GM21390 (cell line): ENCODE measurements at regions not wholly inside any gene's neighbourhood (a gene's known extent, or its start where the extent isn't known, plus 50 kb on each side); places are given as distances from the start of the nearest gene placed in this dataset.

ENCODE experiments used
- ATAC-seq: cut with Tn5 transposase; IDR thresholded peaks from one replicate; pipeline ENCODE4 v1.9.1; 2021; ENCODE audit not compliant: unreplicated experiment

DNA sequence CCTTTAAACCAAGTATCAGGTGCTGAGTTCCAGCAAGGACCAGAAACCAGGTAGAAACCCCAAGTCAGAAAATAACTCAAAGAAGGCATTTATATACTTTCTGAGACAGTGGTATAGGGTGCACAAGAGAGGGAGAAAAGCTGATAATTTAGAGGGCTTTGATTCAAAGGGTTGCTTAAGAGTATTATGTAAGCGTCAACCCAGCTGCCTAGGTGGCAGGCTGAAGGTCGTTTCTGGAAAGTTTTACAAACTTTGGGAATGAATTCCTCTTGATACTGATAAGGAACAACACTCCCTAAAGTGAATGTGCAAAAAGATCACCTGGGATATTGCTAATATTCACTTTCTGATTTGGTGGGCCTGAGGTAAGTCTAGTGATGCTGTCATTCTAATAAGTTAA is 800.7 kb downstream of the MAFB start:
- ATAC-seq: no peak

DNA sequence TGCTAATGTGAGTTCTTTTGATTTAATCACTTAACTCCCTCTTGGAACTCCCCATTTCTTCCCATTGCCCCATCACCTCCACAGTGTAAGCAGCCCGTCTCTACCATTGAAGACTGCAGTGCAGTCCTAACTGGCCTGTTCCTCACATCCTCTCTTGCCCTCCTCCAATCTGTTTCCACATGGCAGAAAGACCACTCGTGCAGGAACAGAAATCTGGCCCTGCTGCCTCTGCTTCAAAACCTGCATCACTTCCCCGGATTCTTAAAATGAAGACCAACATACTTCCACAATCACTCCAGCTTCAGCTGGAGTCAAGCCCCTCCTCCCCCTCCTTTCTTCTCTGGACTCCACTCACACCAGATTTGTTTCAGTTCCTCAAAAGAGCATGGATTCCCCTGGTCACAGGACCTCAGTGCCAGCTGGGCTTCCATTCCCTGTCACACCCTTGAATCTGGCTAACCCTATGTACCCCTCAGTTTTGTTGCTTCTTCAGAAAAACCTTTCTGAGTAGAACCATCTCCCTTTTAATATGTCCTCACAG is 802.3 kb downstream of the MAFB start:
- ATAC-seq: no peak

DNA sequence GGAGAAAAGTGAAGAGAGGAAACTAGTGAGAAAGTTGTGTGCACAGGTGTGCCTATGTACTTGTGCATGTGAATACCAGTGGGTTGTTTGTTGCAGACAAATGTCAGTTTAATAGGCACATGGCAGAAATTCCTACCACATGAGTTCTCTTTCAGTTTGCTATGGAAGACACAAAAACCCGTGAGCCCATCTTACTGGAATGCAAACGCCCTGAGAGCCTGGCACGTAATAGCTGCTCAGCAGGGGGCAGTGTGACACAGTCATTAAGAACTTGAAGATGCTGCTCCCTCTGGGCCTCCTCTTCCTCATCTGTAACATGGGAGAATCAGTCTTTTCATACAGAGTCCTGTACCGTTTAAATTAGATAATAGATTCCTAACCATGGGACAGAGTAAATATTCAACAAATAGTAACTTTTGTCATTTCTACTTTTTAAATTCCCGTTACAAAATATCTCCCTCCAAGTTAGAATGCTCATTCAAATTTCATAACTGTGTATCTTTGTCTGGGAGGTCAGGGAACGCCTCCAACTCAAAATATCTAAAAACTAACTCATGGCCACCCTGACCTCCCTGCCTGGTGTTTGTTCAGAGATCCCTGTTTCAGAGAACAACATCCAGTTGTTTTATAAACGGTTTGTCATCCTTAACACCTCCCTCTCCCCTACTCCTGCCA is 802.9 kb downstream of the MAFB start:
- no peak for ATAC-seq

DNA sequence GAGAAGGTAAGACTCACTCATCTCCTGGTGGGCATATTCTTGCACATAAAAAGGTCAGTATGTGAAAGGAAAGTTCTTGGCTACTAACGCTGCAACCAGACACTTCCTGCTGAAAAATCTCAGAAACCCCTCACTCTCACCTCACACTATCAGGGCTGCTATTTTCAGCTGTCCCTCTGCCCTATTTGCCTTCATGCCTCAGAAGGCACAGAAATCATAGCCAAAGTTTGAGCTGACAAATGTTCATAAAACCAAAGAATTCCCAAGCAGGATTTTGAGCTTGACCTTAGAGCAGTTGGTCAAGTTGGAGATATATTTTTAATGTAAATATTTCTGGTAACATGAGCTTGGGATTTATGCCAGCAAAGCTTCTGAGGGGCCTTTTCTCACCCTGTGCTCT is 806.2 kb downstream of the MAFB start:
- ATAC-seq: no peak

DNA sequence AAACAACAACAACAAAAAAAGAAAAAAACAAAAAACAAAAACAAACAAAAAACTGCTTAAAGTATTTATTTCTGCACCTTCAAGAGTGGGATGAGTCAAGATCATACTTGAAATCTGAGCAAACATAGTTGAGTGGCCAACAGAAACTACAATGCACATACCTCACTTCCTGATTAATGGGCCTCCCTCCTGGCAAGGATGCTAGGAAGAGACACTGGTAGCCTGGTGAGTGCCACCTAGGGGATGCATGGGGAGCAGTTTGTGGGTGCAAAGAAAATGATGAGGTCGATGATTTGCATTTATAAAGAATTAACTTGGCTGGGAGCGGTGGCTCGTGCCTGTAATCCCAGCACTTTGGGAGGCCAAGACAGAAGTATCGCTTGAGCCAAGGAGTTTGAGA is 808.1 kb downstream of the MAFB start:
- no peak for ATAC-seq

DNA sequence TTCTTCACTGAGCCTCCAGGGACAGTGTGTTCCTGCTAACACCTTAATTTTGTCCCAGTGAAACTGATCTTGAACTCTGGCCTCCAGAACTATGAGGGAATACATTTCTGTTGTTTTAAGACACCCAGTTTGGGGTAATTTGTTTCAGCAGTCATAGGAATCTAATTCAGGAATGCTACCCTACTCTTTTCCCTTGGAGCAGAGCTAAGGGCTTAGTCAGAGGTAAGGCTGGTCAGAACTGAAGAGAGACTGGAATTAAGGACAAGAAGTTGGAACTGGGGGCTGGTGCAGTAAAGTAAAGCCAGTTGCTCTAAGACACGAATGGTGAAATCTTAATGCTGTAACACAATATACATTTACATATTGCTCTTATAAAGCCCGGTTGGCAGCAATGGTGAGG is 809.7 kb downstream of the MAFB start:
- no peak for ATAC-seq

DNA sequence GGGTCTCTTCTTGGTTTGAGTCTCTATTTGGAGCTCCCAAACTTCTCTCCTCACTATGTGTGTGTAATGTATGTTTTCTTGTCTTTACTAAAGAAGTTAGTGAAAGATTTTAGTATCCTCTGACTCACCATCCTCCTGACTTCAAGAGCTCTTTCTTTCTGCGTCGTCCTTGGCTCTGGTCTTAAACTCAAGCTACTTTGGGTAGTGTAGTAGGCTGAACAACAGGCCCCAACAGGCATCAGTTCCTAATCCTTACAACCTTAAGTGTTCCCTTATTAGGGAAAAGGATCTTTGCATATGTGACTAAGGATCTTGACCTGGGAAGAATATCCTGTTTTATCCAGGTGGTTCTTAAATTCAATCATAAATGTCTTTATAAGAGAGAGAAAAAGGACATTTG is 810.2 kb downstream of the MAFB start:
- no peak for ATAC-seq

DNA sequence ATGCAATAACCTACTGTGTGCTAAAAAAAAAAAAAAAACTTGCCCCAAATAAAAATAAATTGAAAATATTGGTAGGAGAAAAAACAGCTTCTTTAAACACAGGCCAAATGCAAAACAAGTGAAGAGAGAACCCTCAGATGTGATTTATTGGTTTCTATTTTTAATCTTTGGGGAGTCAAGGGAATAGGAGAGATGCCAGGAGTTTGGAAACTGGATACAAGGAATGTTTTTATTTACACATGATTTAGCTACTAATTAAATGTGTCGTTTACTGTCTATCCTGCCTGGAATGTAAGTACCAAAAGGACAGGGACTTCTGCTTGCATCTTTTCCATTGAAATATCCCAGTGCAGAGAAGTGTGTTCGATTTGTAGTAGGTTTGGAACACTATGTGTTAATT is 810.7 kb downstream of the MAFB start:
- no peak for ATAC-seq

DNA sequence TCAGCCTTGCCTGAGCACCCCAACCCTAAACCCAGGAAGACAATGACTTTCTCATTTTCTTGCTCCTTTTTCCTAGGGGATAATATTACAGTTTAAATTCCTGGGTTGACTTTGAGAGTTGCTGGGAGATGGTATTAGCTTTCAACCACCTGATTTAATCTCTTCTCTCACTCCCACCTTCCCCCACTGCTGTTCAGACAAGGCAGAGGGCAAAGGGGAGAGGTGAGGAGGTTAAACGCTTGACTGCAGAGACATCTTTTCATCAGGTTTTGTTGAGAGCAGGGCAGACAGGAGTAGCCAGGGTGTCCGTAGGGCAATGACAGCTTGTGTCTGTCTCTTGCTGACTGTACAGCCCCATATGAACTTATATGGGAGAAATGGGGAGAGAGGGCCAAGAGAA is 811.2 kb downstream of the MAFB start:
- no peak for ATAC-seq

DNA sequence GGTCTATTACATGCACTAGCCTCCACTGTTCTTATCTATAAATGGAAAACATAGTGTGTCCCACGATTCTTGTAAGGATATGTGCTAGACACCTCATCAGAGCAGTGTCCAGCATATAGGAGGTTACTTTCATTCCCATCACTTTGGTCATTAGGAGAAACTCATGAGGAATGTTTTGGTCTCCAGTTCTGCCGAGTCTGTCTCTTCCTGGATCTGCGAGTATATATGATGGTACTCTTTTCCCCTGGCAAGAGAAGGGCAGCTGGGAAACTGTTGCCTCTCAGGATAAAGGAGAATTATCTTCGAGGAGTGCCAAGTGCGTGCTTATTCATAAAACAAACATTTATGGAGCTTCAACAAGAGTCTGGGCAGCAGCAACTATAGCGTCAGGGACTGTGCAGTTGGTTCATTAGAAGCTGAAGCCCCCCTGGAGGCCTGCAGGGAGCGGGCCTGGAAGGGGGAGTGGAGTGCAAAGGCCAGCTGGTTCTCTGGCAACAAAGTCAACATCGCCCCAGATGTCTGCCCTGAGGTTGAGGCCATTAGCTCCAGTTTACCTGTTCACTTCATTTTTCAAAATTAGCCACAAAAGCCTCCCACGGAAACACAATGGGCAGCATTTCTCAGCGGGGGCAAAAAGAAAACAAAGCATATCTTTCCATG is 811.9 kb downstream of the MAFB start:
- ATAC-seq: no peak

DNA sequence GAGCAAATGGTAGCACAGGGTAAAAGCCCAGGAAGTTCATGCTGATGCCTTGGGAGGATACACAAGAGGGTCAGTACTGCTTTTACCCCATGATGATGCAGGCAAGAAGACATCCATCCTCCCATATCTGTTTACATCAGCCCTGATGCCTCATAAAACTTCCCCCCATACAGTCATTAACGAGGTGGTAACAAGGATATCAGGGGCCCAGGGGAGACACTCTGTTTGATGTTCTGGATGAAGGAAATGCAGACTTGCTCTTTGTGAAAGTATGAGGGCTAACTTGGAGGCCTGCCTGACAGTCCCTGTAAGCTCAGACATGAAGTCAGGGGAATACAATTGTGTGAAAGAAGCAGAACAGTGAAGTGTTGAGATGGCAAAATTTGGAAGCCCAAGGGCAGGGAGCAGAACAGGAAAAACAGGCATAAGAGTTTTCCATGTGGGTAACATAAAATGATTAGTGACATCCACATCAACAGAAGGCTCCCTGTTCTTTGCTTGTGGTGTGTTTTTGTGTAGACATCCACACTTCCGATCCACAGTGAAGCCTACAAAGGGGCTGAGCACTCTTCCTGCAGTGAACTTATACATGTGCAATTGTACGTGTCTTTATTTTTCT is 813.4 kb downstream of the MAFB start:
- no peak for ATAC-seq

DNA sequence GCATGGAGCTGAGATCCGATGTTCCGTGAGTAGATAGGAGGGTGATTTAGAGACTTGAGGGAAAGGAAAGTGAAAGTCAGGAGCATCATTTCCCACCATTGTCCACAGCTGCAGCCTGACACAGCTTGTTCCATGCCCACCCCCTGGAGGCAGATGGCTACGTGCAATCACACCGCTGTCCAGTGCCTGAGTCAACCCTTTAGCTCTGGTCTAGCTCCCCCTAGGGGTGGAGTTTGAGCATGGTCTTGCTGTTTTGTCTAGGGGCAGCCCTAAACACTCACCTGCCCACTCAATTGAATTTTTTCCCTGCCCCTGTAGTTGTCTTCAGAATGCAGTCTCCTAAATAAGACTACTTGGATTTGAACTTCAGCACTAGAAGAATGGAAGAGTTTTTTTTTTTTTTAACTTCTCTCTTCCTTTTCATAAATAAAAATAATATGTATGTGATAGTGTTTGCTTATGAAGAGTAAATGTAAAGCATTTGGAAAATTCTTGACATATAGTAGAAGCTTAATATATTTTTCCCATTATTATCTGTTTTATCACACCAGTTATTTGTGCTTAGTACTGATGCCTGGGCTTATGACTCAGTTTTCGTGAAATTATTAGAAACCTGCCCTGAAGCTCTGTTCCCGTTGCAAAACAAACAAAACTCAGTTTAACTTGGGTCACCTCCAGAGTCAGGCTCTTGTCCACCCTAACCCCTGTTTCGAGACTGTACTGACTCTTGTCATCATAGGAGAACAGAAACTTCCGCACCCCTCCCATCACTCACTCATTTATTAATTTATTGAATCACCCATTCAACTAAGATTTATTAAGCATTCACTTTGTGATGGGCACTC is 814.8 kb downstream of the MAFB start:
- peak; percentile 91 for ATAC-seq

DNA sequence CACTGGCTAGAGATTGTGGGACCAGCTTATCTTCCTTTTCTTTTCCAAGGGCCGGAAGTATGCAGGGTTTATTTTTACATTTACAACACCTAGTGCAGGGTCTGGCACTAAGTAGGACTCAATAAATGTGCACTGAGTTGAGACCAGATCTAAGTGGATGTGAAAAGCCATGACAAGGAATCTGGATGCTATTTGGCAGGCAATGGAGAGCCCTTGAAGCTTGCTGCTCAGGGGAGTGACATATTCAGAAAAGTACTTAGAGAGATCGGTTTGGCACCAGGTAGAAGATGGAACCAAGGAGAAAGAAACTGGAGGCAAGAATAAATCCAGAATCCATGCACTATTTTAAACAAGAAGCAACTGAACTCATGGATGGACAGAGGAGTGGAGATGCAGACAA is 815.8 kb downstream of the MAFB start:
- no peak for ATAC-seq

DNA sequence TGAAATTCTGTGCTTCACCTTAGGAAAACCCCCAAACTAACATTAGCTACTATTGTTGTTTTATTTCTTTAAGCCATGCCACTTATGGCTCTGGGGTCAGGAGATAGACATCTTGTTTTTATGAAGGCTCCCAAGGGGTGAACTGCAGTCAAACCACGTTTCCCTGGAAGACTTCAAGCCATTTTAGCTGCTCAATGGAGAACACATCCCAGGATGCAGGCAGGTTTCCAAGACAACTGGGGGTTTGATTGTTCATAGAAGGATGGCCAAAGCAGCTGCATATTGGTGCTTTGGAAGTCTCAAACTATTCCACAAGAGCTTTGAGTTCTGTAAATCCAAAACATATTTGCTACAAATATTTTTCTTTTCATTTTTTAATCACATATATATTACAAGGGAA is 818.0 kb downstream of the MAFB start:
- no peak for ATAC-seq

DNA sequence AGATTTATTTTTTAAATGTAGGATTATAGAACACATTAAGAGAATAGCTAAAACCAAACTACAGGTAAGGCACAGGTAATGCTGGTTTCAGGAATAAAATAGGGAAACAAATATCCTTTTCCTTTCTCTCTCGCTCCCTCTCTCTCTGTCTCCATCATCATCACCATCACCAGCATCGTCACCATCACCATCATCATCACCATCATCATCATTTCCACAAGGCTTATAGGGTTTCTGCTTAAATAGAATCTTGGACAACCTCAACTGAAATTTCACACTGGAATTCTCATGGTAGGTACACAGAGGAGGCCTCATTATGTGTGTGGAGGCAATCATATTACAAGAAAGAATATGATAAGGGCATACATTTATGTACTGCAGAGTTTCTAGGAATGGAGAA is 823.6 kb downstream of the MAFB start:
- ATAC-seq: no peak

DNA sequence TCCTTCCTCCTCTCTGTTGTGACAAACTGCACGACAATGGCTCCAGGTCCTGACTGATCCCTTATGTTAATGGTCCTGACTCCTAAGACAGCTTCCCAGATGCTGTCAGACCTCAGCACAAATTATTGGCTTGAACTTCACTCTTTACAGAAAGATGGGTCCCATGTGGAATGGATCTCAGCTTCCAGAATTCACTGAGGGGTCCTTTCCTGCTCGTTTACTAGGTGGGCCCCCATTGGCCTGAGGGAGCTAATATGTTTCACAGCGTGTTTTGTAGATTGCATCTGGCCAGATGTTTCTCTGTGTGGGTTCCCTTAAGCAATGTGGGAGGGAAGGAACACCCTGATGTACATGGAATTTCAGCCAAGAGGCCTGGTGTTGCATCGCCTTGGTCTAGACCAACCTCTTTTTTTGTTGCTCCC is 826.6 kb downstream of the MAFB start:
- ATAC-seq: no peak

DNA sequence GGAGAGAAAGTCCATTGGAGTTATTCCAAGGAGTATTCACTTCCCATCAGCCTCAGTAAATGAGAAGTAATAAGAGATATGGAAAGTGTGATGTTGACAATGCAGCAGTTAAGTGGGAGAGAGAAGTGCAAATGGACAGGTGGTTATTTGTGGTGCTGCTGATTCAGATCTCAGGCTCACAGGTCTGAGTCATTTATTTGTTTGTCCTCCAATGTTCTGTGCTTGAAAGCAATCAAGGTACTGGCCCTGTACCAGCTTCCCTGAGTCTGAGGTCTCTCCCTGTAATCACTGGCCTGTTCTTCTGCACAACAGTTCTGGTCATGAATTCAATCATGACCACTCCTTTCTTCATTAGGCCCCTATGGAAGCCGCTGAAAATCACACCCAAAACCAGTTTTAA is 827.7 kb downstream of the MAFB start:
- no peak for ATAC-seq

DNA sequence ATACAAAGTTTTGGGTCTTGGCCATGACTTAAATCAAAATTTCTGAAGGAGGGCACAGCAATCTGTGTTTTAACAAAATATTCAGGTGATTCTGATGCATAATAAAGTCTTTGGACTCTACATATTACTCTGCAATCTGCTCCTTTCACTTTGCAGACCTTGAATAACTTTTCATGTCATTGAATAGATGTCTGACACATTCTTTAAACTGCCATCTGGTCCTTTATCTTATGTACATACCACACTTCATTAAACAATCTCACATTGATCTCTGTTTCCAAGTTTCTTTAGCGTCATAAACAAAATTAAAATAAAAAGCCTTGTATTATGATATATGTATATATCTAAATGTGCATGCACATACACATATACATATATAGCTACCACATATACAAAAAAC is 831.2 kb downstream of the MAFB start:
- ATAC-seq: no peak

DNA sequence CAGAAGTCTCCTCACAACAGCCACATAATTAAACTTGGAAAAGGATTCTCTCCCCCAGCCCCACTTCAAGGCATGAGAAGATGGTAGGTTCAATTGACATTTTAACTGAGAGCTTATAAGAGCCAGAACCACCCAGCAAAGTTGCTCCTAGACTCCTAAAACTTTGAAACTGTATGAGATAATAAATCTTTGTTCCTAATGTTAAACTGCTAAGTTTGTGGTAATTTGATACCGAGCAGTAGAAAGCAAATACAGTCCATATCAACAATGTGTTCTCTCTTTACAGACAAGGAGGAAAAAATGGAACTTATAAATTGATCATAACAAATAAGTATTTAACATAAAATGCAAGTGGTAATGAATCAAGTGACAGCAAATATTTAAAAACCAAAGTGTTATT is 831.8 kb downstream of the MAFB start:
- no peak for ATAC-seq

DNA sequence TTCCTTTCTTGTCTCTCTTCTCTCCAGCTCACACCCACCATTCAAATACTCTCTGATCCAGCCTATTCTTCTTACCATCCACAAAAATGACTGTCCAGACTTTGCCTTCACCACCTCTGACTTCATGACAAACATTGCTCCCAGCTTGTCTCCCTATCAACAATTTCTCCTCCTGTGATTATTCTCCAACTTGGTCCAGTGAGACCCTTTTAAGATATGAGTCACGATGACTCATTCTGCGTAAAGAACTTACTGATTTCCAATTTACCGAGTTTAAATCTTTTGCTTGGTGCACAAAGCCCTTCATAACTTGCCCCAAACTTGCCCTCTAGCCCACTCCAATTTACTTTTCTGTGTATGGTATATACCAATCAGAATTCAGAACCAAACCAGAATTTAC is 833.2 kb downstream of the MAFB start:
- ATAC-seq: no peak

DNA sequence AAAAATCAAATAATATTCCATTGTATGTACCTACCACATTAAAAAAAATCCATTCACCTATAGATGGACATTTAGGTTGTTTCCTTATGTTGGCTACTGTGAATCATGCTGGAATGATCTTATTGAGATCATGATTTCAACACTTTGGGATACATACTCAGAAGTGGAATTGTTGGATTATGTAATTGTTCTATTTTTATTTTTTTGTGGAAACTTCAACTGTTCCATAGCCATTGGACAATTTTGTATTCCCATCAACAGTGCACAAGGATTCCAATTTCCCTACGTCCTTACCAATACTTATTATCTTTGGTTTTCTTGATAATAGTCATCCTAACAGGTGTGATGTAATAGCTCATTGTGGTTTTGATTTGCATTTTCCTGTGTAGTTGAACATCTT is 834.0 kb downstream of the MAFB start:
- no peak for ATAC-seq
